ENCODE measurements at regions not wholly inside any gene's neighbourhood (a gene's known extent, or its start where the extent isn't known, plus 50 kb on each side); places are given as distances from the start of the nearest gene placed in this dataset.

DNA sequence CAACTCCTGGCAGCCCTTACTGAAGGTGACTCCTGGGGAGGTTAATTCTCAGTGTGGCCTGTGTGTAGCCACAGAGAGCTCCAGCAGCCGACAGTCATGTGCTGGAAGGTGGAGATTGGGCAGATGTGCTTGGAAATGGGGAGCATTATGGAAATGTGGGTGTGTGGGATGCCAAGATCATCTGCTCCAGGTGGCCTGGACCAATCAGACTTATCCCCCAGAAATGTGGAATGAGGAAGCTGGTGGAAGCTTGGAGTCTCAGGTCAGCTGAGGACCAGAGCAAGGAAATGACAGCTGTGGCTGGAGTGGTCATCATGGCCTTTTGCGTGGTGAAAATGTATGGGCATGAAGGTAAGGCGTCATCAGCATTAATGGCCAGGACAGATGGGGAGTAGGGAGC, 234.0 kb downstream of the MIAT start:
- TF ChIP-seq, protein P1, sequence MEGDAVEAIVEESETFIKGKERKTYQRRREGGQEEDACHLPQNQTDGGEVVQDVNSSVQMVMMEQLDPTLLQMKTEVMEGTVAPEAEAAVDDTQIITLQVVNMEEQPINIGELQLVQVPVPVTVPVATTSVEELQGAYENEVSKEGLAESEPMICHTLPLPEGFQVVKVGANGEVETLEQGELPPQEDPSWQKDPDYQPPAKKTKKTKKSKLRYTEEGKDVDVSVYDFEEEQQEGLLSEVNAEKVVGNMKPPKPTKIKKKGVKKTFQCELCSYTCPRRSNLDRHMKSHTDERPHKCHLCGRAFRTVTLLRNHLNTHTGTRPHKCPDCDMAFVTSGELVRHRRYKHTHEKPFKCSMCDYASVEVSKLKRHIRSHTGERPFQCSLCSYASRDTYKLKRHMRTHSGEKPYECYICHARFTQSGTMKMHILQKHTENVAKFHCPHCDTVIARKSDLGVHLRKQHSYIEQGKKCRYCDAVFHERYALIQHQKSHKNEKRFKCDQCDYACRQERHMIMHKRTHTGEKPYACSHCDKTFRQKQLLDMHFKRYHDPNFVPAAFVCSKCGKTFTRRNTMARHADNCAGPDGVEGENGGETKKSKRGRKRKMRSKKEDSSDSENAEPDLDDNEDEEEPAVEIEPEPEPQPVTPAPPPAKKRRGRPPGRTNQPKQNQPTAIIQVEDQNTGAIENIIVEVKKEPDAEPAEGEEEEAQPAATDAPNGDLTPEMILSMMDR (IDR thresholded peaks at IDR 0.05; ENCODE audit: low read length), result no peak
- no peak for TF ChIP-seq EZH2 (optimal IDR thresholded peaks at IDR 0.05; ENCODE audit: low read depth, low read length)

All from MM.1S (cell line).